Peyer's patch (tissue), 4 donors: ENCODE measurements at regions not wholly inside any gene's neighbourhood (a gene's known extent, or its start where the extent isn't known, plus 50 kb on each side); places are given as distances from the start of the nearest gene placed in this dataset.

ENCODE experiments used
- POLR2A ChIP-seq, 2 donors: fragments of 450-650 bp; IDR thresholded peaks; one replicate each; pipeline ENCODE4 v1.5.1; 2017; ENCODE audit warnings: antibody characterized with exemption in 2 of 2, mild to moderate bottlenecking in 2 of 2, moderate library complexity in 2 of 2
- TF ChIP-seq, protein P1 (sequence below), 6 experiments: fragments of 450-650 bp in 4 of 6; fragments of 200-600 bp in 2 of 6; sonication (generic) in 1 of 6; IDR thresholded peaks; one replicate each; pipeline ENCODE4 v1.5.1; 2017 to 2019; ENCODE audit warnings: antibody characterized with exemption in 6 of 6, mild to moderate bottlenecking in 3 of 6, moderate library complexity in 1 of 6

DNA sequence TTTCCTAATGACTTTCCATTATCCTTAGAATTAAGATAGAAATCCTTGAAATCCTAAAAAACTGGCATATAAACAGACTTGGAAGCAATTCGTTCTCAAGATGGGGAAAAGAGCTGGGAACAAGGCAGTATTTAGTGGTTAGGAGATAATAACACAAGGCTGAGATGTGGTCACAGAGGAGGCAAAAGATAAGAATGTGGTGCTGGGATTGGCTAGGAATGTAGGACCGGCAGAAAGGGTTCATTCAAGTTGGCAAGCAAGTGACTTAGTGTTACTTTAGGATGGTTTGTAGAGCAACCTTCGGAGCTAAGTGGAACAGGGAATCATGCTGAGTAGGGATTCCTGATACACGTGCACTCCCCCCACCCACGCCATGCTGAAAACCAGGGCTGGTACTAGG lies 121.9 kb upstream of the RPS6KA3 start:
- no peak for TF ChIP-seq POLR2A (IDR thresholded peaks at IDR 0.05)
- TF ChIP-seq, protein P1, sequence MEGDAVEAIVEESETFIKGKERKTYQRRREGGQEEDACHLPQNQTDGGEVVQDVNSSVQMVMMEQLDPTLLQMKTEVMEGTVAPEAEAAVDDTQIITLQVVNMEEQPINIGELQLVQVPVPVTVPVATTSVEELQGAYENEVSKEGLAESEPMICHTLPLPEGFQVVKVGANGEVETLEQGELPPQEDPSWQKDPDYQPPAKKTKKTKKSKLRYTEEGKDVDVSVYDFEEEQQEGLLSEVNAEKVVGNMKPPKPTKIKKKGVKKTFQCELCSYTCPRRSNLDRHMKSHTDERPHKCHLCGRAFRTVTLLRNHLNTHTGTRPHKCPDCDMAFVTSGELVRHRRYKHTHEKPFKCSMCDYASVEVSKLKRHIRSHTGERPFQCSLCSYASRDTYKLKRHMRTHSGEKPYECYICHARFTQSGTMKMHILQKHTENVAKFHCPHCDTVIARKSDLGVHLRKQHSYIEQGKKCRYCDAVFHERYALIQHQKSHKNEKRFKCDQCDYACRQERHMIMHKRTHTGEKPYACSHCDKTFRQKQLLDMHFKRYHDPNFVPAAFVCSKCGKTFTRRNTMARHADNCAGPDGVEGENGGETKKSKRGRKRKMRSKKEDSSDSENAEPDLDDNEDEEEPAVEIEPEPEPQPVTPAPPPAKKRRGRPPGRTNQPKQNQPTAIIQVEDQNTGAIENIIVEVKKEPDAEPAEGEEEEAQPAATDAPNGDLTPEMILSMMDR (IDR thresholded peaks at IDR 0.05): no peak
